ENCODE measurements at regions not wholly inside any gene's neighbourhood (a gene's known extent, or its start where the extent isn't known, plus 50 kb on each side); places are given as distances from the start of the nearest gene placed in this dataset.

DNA sequence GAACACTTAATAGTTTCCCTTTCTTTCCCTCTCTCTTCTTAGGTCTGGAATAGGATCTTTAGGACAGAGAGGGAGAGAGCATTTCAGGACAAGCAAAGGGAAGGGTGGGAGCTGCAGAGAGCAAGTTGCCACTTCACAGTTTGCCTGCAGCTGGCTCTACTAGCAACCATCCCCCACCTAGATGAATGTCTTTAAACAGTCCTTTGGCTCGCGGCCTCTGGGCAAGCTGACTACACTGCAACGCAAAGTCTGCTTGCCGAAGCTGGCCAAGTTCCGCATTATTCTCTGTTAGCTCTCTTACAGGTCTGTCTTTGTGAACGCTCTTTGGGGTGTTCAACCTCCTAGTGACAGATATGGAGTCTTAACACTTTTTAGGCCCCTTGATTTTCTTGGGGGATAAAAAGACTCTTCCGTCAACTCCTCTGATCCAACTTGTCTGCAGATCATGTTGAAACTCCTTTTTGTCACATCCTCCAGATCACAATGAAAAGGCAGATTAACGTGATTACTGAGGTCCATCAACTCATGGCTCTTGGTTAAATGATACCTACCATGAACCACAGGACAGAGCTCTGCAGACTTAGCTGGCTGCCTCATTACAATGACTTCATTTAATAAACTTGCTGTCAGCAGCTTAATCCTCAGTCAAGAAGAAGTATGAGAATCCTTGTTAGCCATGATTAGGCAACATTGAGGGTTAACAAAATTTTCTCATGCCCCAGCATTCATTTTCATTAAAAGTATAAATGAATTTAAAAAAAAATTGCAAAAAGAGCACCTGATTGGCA is 74.6 kb downstream of the SLC4A3 start:
- no peak for DNase-seq
- ATAC-seq: peak; percentile 37
- Histone ChIP-seq H3K4me1 (no peaks in the 10 kb centered on the region), H3K36me3 (no peaks in the 10 kb centered on the region), H3K27ac (no peak overlapping the region), H3K9me3 (no peaks in the 10 kb centered on the region), H3K4me3 (no peak overlapping the region), H3K27me3 (peaks cover 0 to 35% of the 10 kb centered on the region in 2 donors)
- TF ChIP-seq CTCF (IDR thresholded peaks at IDR 0.05): no peak
- intact Hi-C loops (cut with DNase I): no loop called here

GRCh38 chr2:219702796-219703545 is 75.5 kb downstream of the SLC4A3 start:
- intact Hi-C loops (cut with DNase I): no loop called here
- no peaks in the 10 kb centered on the region for H3K36me3 ChIP-seq
- no peak for TF ChIP-seq CTCF (IDR thresholded peaks at IDR 0.05)
- H3K4me1 ChIP-seq: no peaks in the 10 kb centered on the region
- no peaks in the 10 kb centered on the region for H3K9me3 ChIP-seq
- no peak overlapping the region for H3K27ac ChIP-seq
- ATAC-seq (peak; percentile 92), DNase-seq (no peak)
- H3K27me3 ChIP-seq: peaks cover 0 to 30% of the 10 kb centered on the region in 2 donors
- H3K4me3 ChIP-seq: no peak overlapping the region

DNA sequence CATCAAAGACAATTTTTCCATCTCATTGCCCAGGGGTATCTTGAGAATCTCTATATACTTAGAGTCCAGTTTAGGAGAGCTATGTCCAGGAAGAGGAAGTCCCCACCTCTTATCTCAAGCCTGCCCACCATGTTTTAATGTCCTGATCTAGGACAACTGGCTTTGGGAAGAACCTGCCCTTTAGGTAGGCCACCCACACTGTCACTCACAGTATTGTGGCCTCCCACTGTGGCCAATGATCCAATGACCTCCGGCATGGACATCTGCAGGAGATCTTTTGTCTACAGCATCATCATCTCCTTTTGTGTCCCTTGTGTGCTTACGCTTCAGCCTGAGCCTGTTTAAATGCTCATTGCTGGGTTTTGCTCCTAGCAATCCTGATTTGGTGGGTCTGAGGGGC is 77.4 kb downstream of the SLC4A3 start:
- no peak for TF ChIP-seq CTCF (IDR thresholded peaks at IDR 0.05)
- Histone ChIP-seq H3K9me3 (no peaks in the 10 kb centered on the region), H3K27ac (no peak overlapping the region), H3K4me3 (no peak overlapping the region), H3K4me1 (no peaks in the 10 kb centered on the region), H3K36me3 (no peaks in the 10 kb centered on the region), H3K27me3 (peaks cover 0 to 15% of the 10 kb centered on the region in 2 donors)
- intact Hi-C loops (cut with DNase I): no loop called here
- ATAC-seq: no peak
- no peak for DNase-seq

DNA sequence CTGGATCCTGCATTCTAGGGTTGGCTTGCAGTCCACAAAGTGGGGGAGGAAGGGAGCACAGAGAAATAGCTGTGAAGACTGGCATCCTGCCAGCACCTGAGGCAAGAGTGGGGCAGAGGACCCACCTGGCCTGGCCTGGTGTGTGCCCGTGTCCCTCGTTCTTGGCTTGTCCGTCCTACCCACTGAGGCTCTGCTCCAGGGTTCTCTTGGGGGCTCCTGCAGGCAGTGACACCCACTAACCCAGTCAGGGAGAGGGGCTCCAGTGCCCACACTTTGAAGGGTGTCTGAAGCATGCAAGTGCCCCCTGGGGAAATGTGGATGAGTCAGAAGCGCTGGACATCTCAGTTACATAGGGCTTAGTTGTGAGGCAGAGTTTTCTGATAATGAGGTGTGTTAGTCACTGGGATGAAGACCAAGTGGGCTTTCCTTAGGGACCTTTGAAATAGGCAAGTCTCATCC is 79.4 kb downstream of the SLC4A3 start:
- no peak overlapping the region for H3K27ac ChIP-seq
- no peak for ATAC-seq
- no peaks in the 10 kb centered on the region for H3K9me3 ChIP-seq
- DNase-seq: no peak
- H3K4me3 ChIP-seq: no peak overlapping the region
- intact Hi-C loops (cut with DNase I): no loop called here
- H3K36me3 ChIP-seq: no peaks in the 10 kb centered on the region
- no peaks in the 10 kb centered on the region for H3K4me1 ChIP-seq
- H3K27me3 ChIP-seq: peaks cover 0 to 15% of the 10 kb centered on the region in 2 donors
- TF ChIP-seq CTCF (IDR thresholded peaks at IDR 0.05): no peak
